Right atrium auricular region (tissue), 2 donors: ENCODE measurements at regions not wholly inside any gene's neighbourhood (a gene's known extent, or its start where the extent isn't known, plus 50 kb on each side); places are given as distances from the start of the nearest gene placed in this dataset.

Experiments
- DNase-seq: peaks from one replicate; pipeline ENCODE4 v3.0.0-alpha.2; 2019; ENCODE audit warnings: low spot score
- H3K27ac ChIP-seq, 2 donors: fragments of 200-600 bp; sonication (generic); 1 replicate in 1 of 2; 2 replicates in 1 of 2; pipeline ENCODE4 v1.5.1; 2016 to 2019
- H3K27me3 ChIP-seq, 2 donors: fragments of 200-600 bp; sonication (generic); one replicate each; pipeline versions ENCODE4 v1.5.1 to v1.6.0; 2017 to 2019
- H3K36me3 ChIP-seq: fragments of 200-600 bp; sonication (generic); one replicate; pipeline ENCODE4 v1.5.1; 2016
- H3K4me1 ChIP-seq, 2 donors: fragments of 200-600 bp; sonication (generic); one replicate each; pipeline versions ENCODE4 v1.5.1 to v1.6.0; 2017 to 2019
- H3K4me3 ChIP-seq, 2 donors: fragments of 200-600 bp; sonication (generic); 1 replicate in 1 of 2; 2 replicates in 1 of 2; pipeline ENCODE4 v1.5.1; 2017 to 2019; ENCODE audit warnings: mild to moderate bottlenecking in 1 of 2, moderate library complexity in 1 of 2
- H3K9me3 ChIP-seq, 2 donors: fragments of 200-600 bp; sonication (generic); one replicate each; pipeline ENCODE4 v1.5.1; 2019
- TF ChIP-seq, protein P1 (sequence below), 2 donors: fragments of 200-600 bp; sonication (generic); IDR thresholded peaks; one replicate each; pipeline ENCODE4 v1.5.1; 2019; ENCODE audit warnings: antibody characterized with exemption in 2 of 2

DNA sequence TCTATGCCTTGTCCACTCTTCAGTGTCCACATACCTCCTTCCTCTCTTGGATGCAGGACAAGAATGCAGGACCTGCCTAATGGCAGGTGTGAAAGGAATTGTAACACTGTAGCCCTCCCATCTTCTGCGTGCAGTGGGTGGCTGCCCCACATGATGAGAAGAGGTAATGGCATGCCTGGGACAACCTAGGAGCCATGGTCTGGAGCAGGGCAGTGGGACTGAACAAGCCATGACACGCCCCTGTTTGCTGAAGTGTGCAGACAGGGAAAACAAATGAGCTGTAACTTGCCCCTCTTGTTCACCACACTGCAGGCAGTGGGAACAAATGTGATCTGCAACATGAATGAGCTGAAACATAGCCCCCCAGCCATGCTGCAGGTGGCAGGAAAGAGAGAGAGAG lies 192.2 kb downstream of the PCDH17 start:
- H3K4me3 ChIP-seq, result no peak overlapping the region
- H3K4me1 ChIP-seq, result no peaks in the 10 kb centered on the region
- H3K36me3 ChIP-seq, result no peaks in the 10 kb centered on the region
- no peak for DNase-seq
- no peaks in the 10 kb centered on the region for H3K27me3 ChIP-seq
- TF ChIP-seq, protein P1, sequence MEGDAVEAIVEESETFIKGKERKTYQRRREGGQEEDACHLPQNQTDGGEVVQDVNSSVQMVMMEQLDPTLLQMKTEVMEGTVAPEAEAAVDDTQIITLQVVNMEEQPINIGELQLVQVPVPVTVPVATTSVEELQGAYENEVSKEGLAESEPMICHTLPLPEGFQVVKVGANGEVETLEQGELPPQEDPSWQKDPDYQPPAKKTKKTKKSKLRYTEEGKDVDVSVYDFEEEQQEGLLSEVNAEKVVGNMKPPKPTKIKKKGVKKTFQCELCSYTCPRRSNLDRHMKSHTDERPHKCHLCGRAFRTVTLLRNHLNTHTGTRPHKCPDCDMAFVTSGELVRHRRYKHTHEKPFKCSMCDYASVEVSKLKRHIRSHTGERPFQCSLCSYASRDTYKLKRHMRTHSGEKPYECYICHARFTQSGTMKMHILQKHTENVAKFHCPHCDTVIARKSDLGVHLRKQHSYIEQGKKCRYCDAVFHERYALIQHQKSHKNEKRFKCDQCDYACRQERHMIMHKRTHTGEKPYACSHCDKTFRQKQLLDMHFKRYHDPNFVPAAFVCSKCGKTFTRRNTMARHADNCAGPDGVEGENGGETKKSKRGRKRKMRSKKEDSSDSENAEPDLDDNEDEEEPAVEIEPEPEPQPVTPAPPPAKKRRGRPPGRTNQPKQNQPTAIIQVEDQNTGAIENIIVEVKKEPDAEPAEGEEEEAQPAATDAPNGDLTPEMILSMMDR (IDR thresholded peaks at IDR 0.05), result no peak
- no peaks in the 10 kb centered on the region for H3K9me3 ChIP-seq
- H3K27ac ChIP-seq, result no peak overlapping the region

DNA sequence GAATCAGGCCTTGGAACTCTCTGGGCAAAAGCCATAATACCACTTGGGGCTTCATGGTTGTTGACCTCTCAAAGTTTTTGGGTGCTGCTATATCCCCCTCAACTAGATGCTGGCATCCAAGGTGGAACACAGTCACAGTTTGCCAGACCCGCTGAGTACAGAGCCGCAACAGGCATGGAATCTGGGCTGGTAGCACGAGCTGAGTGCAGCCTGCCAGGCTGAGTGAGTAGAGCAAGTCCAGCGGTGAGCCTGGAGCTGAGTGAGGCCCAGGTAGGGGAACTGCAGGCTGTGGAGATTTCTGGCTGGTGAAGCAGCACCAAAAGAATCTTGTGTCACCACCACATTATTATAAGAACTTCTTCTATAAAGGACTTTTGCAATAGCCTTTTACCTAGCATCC lies 192.6 kb downstream of the PCDH17 start:
- Histone ChIP-seq H3K27ac (no peak overlapping the region), H3K9me3 (no peaks in the 10 kb centered on the region), H3K36me3 (no peaks in the 10 kb centered on the region), H3K27me3 (no peaks in the 10 kb centered on the region), H3K4me1 (no peaks in the 10 kb centered on the region), H3K4me3 (no peak overlapping the region)
- DNase-seq, result no peak
- TF ChIP-seq, protein P1 (IDR thresholded peaks at IDR 0.05), result no peak

DNA sequence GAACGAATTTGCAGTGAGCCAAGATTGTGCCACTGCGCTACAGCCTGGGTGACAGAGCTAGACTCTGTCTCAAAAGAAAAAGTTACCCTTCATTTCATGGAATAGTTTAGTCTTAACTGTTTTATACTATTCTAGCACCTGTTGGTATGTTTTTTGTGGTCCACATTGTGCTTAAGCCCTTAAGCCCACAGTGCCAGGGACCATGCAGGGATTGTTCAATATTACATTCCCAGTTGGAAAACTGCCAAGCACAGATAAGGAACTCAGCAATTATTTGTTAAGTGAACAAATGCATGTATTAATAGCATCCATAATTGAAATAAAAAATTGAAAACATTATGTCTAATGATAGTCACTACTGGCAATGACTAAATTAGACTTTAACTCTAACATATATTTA lies 193.5 kb downstream of the PCDH17 start:
- Histone ChIP-seq H3K4me1 (no peaks in the 10 kb centered on the region), H3K9me3 (no peaks in the 10 kb centered on the region), H3K4me3 (no peak overlapping the region), H3K36me3 (no peaks in the 10 kb centered on the region), H3K27me3 (no peaks in the 10 kb centered on the region), H3K27ac (no peak overlapping the region)
- TF ChIP-seq, protein P1 (IDR thresholded peaks at IDR 0.05), result no peak
- no peak for DNase-seq

DNA sequence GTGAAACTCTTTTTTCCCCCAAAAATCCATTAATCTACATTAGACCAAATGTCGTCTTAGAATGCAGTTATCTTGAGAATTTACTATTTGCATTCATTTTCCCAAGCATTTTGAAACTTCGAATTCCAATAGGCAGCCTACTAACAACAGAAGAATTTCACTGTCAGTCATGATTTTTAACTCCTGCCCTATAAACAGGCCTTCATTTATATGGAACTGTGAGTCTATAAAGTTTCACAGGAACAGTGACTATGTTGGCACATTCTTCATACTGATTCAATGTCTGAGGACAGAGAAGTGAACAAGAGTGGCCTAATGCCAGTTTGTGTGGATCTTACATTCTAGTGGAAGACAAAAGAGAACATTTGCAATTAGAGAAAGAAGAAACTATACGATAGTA lies 198.0 kb downstream of the PCDH17 start:
- Histone ChIP-seq H3K36me3 (no peaks in the 10 kb centered on the region), H3K27ac (no peak overlapping the region), H3K4me3 (no peak overlapping the region), H3K27me3 (no peaks in the 10 kb centered on the region), H3K9me3 (no peaks in the 10 kb centered on the region), H3K4me1 (no peaks in the 10 kb centered on the region)
- no peak for DNase-seq
- TF ChIP-seq, protein P1 (IDR thresholded peaks at IDR 0.05), result no peak

DNA sequence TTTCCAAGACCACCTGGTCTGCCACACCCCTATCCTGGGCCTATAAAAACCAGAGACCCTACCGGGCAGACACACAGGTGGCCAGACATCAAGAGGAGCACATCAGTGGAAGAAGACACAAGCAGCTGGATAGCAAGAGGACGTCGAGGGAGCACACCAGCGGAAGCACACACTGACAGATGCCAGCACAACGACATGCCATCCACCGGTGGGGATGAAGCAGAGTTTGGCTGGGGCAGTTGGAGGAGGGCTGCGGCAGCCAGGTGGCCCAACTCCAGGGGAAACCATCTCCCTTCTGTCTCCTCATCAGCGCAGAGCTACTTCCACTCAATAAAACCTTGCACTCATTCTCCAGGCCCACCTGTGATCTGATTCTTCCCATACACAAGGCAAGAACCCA lies 200.6 kb downstream of the PCDH17 start:
- H3K27me3 ChIP-seq, result no peaks in the 10 kb centered on the region
- H3K9me3 ChIP-seq, result no peaks in the 10 kb centered on the region
- H3K4me3 ChIP-seq, result no peak overlapping the region
- H3K4me1 ChIP-seq, result no peaks in the 10 kb centered on the region
- H3K36me3 ChIP-seq, result no peaks in the 10 kb centered on the region
- TF ChIP-seq, protein P1 (IDR thresholded peaks at IDR 0.05), result no peak
- no peak for DNase-seq
- H3K27ac ChIP-seq, result no peak overlapping the region

DNA sequence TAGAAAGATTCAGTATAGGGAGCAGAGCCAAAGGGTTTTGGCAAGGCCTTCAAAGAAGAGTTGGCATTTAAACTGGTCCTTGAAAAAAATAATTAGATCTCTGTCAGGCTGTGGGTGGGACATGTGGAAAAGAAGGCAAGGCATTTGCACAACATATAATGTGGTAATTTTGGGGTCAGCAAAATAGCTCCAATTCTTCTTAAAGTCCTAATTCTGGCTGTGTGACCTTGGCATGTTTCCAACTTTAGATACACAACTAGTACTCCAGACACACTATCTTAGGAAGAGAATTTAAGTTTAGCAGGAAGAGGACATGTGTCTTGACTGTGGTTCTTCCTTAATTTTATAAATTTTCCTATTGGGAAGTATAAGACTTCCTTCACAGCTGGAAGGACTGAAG lies 206.3 kb downstream of the PCDH17 start:
- H3K27ac ChIP-seq, result no peak overlapping the region
- no peaks in the 10 kb centered on the region for H3K4me1 ChIP-seq
- no peak for DNase-seq
- TF ChIP-seq, protein P1 (IDR thresholded peaks at IDR 0.05), result no peak
- H3K9me3 ChIP-seq, result no peaks in the 10 kb centered on the region
- H3K27me3 ChIP-seq, result no peaks in the 10 kb centered on the region
- no peaks in the 10 kb centered on the region for H3K36me3 ChIP-seq
- no peak overlapping the region for H3K4me3 ChIP-seq
